ENCODE measurements at regions not wholly inside any gene's neighbourhood (a gene's known extent, or its start where the extent isn't known, plus 50 kb on each side); places are given as distances from the start of the nearest gene placed in this dataset.

- H3K27ac ChIP-seq (ENCODE audit: low read depth in 2 of 2, low read length in 1 of 2), result no peak overlapping the region
- H2AFZ ChIP-seq (ENCODE audit: low read depth), result no peak overlapping the region
- POLR2A ChIA-PET, result no interaction called here
- no peaks in the 10 kb centered on the region for H3K9me3 ChIP-seq
- WGBS (ENCODE audit: low lambda C conversion rate), result 44% methylated on average over 3 of the region's 3 CpGs
- TF ChIP-seq RCOR1 (IDR thresholded peaks at IDR 0.05; ENCODE audit: low read length), result no peak
- no peak for TF ChIP-seq MAX (IDR thresholded peaks at IDR 0.05; ENCODE audit: low read depth)
- TF ChIP-seq NRF1 (IDR thresholded peaks at IDR 0.05; ENCODE audit: low read depth, low read length), result no peak
- no peak for TF ChIP-seq TAF1 (IDR thresholded peaks at IDR 0.05; ENCODE audit: borderline replicate concordance, low read depth, low read length)
- TF ChIP-seq YY1 (IDR thresholded peaks at IDR 0.05; ENCODE audit: low read depth), result no peak
- no peak for TF ChIP-seq POLR2AphosphoS5 (IDR thresholded peaks at IDR 0.05; ENCODE audit: low read depth, low read length)
- TF ChIP-seq USF2 (IDR thresholded peaks at IDR 0.05; ENCODE audit: borderline replicate concordance, low read depth, low read length), result no peak
- no peak for TF ChIP-seq IRF3 (IDR thresholded peaks at IDR 0.05; ENCODE audit: low read depth, low read length)
- no peak for TF ChIP-seq RXRA (IDR thresholded peaks at IDR 0.05; ENCODE audit: borderline replicate concordance, low read depth)
- no peak for TF ChIP-seq FOXM1 (IDR thresholded peaks at IDR 0.05; ENCODE audit: low read depth)
- no peak for TF ChIP-seq JUND (IDR thresholded peaks at IDR 0.05)
- no peak for TF ChIP-seq NFIC (IDR thresholded peaks at IDR 0.05; ENCODE audit: borderline replicate concordance)
- TF ChIP-seq FOSL2 (IDR thresholded peaks at IDR 0.05; ENCODE audit: borderline replicate concordance, low read depth), result no peak
- TF ChIP-seq TCF12 (IDR thresholded peaks at IDR 0.05), result no peak
- no peak for TF ChIP-seq FOXJ3 (CRISPR knock-in tag; IDR thresholded peaks at IDR 0.05)
- TF ChIP-seq EP300 (IDR thresholded peaks at IDR 0.05; ENCODE audit: borderline replicate concordance in 1 of 2, low read depth in 1 of 2, low read length in 1 of 2), result no peak
- TF ChIP-seq USF1 (IDR thresholded peaks at IDR 0.05; ENCODE audit: borderline replicate concordance, low read depth), result no peak
- TF ChIP-seq ELF1 (IDR thresholded peaks at IDR 0.05), result no peak
- TF ChIP-seq GABPA (IDR thresholded peaks at IDR 0.05; ENCODE audit: low read depth), result no peak
- no peak for TF ChIP-seq MEF2A (IDR thresholded peaks at IDR 0.05; ENCODE audit: borderline replicate concordance, low read depth)
- H3K9ac ChIP-seq, result no peak overlapping the region
- no peaks in the 10 kb centered on the region for H3K36me3 ChIP-seq (replicated peaks in 1 of 2; ENCODE audit: control insufficient read depth in 1 of 2, insufficient read depth in 2 of 2, low read length in 1 of 2)
- H4K20me1 ChIP-seq (ENCODE audit: insufficient read depth), result no peaks in the 10 kb centered on the region
- CTCF ChIA-PET, result interaction anchor here (0.6 to 0.7 kb wide), 2 partner anchors 26 to 315 kb away, joined by 3 read pairs; no protein-coding TSS in a partner anchor
- no peaks in the 10 kb centered on the region for H3K79me2 ChIP-seq (ENCODE audit: insufficient read depth)
- H3K27me3 ChIP-seq (ENCODE audit: insufficient read depth), result no peaks in the 10 kb centered on the region
- H3K4me2 ChIP-seq, result no peak overlapping the region
- H3K9me2 ChIP-seq, result no peaks in the 10 kb centered on the region
- H3F3A ChIP-seq (replicated peaks; ENCODE audit: insufficient read depth), result no peaks in the 10 kb centered on the region
- no peak for DNase-seq
- no peak overlapping the region for H3K4me3 ChIP-seq (ENCODE audit: low read depth in 2 of 2, low read length in 1 of 2)
- H3K4me1 ChIP-seq (ENCODE audit: control insufficient read depth in 1 of 2, insufficient read depth in 2 of 2, low read depth in 1 of 2, low read length in 1 of 2), result no peaks in the 10 kb centered on the region
Measured at GRCh38 chr3:76365275-76365674, 579.9 kb upstream of the ZNF717 start.
